Psoas muscle (tissue), 7 donors: ENCODE measurements at regions not wholly inside any gene's neighbourhood (a gene's known extent, or its start where the extent isn't known, plus 50 kb on each side); places are given as distances from the start of the nearest gene placed in this dataset.

Experiments
- ATAC-seq, 4 donors: fragments of 200-7000 bp; cut with Tn5 transposase; one replicate each; pipeline ENCODE4 v1.9.1; 2020; ENCODE audit warnings: moderate library complexity in 3 of 4, mild to moderate bottlenecking in 2 of 4
- DNase-seq, 2 donors: peaks; one replicate each; pipeline ENCODE4 v3.0.0-alpha.2; 2020
- H3K27ac ChIP-seq: fragments of 200-600 bp; one replicate; pipeline ENCODE4 v1.8.0; 2022
- H3K27me3 ChIP-seq, 3 donors: fragments of 200-600 bp in 1 of 3; one replicate each; pipeline versions ENCODE4 v1.6.1 to v1.8.0; 2013 to 2022; ENCODE audit warnings: low read length in 2 of 3, mild to moderate bottlenecking in 2 of 3, moderate library complexity in 1 of 3; ENCODE audit not compliant: insufficient read depth in 3 of 3
- H3K36me3 ChIP-seq, 2 donors: fragments of 200-600 bp in 1 of 2; one replicate each; pipeline versions ENCODE4 v1.6.1 to v1.8.0; 2013 to 2022; ENCODE audit warnings: low read depth in 1 of 2, mild to moderate bottlenecking in 1 of 2, moderate library complexity in 1 of 2; ENCODE audit not compliant: insufficient read depth in 1 of 2
- H3K4me1 ChIP-seq: fragments of 200-600 bp; one replicate; pipeline ENCODE4 v1.8.0; 2022
- H3K4me3 ChIP-seq: fragments of 200-600 bp; one replicate; pipeline ENCODE4 v1.8.0; 2022; ENCODE audit warnings: mild to moderate bottlenecking
- H3K9me3 ChIP-seq: fragments of 200-600 bp; one replicate; pipeline ENCODE4 v1.8.0; 2022
- WGBS, 3 donors: extraction: QIAGEN DNeasy Blood & Tissue Kit; methylation state at CpG; one replicate each; pipeline versions ENCODE4 v1.1.6 to v1.1.7; 2013; 5-methylcytosine and 5-hydroxymethylcytosine counted together
- intact Hi-C, 2 donors: fragments of 100-400 bp; cut with DNase I; formaldehyde crosslinking; loops; one replicate each; pipeline versions ENCODE4 v1.11.0 to v1.14.2; 2022
- TF ChIP-seq, protein P1 (sequence below): fragments of 200-600 bp; IDR thresholded peaks from one replicate; pipeline ENCODE4 v1.8.0; 2022; ENCODE audit warnings: antibody characterized with exemption
- donor health status: healthy with polysubstance abuse.
- donor health status: DM: no; HTN: no; CAD: no; lungs with moderate emphysema.
- donor health status: Bipolar disorder and iron deficiency.
- donor health status: healthy.
- donor health status: DM: yes; HTN: yes; CAD: no.
- donor health status: DM: no; HTN: no; CAD: no.
- donor health status: DM: yes; HTN: yes; CAD: no.

- Histone ChIP-seq H3K9me3 (no peaks in the 10 kb centered on the region), H3K4me1 (peaks cover 3% of the 10 kb centered on the region), H3K27me3 (no peaks in the 10 kb centered on the region), H3K36me3 (no peaks in the 10 kb centered on the region), H3K4me3 (no peak overlapping the region), H3K27ac (no peak overlapping the region)
- no peak for ATAC-seq
- intact Hi-C loops = no loop called here
- TF ChIP-seq, protein P1, sequence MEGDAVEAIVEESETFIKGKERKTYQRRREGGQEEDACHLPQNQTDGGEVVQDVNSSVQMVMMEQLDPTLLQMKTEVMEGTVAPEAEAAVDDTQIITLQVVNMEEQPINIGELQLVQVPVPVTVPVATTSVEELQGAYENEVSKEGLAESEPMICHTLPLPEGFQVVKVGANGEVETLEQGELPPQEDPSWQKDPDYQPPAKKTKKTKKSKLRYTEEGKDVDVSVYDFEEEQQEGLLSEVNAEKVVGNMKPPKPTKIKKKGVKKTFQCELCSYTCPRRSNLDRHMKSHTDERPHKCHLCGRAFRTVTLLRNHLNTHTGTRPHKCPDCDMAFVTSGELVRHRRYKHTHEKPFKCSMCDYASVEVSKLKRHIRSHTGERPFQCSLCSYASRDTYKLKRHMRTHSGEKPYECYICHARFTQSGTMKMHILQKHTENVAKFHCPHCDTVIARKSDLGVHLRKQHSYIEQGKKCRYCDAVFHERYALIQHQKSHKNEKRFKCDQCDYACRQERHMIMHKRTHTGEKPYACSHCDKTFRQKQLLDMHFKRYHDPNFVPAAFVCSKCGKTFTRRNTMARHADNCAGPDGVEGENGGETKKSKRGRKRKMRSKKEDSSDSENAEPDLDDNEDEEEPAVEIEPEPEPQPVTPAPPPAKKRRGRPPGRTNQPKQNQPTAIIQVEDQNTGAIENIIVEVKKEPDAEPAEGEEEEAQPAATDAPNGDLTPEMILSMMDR = no peak
- DNase-seq = peak in 1 of 2 donors; percentile 53
- WGBS, 3 donors = 87 to 92% (median 87%) methylated on average over 19 of the region's 19 CpGs
Observed at GRCh38 chr5:116763987-116764866, 189.6 kb upstream of the SEMA6A start.

DNA sequence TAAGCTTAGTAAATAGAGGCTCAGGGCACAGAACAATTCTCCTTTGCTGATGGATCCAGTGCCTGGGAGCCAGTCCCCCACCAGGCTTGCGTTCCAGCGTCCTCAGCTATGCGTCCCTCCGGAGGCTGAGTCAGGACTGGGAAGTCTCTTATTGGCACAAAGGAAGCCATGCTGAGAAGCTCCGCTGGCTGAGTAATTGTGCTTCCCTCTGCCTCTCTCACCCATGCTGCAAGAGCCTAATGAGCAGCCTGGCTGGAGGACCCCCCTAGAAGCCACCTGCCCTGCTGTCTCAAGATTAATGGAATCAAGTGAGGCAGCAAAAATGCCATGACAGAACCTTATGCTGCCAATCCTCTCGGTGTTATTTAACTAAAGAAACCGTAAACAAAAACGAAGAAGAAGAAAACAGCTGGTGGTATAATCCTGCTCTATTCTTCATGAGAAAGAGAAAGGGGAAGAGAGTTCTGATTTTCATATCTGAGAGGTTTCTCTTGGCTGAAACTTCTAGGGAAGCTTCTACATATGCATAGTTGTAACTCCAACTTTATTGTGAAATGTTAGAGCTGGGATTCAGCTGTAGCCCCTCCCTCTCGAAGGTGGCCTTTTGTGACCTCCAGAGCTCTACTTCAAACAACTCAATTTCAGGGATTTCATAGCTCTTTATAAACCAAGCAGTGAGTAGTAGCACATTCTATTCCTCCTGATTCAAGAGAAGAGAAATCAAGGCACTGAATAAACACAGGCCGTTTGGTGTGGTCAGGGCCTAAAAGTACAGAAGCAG lies 185.4 kb upstream of the SEMA6A start:
- TF ChIP-seq, protein P1 = no peak
- 29 to 48% (median 34%) methylated on average over 10 of the region's 10 CpGs for WGBS, 3 donors

DNA sequence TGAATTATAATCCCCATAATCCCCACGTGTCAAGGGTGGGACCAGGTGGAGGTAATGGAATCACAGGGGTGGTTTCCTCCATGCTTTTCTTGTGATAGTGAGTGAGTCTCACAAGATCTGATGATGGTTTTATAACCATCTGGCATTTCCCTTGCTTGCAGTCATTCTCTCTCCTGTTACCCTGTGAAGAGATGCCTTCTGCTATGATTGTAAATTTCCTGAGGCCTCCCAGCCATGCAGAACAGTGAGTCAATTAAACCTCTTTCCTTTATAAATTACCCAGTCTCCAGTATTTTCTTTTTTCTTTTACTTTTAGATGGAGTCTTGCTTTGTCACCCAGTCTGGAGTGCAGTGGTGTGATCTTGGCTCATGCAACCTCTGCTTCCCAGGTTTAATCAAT lies 182.7 kb upstream of the SEMA6A start:
- intact Hi-C loops = no loop called here
- Histone ChIP-seq H3K27ac (no peak overlapping the region), H3K9me3 (no peaks in the 10 kb centered on the region), H3K4me1 (peaks cover 3% of the 10 kb centered on the region), H3K27me3 (no peaks in the 10 kb centered on the region), H3K4me3 (no peak overlapping the region), H3K36me3 (no peaks in the 10 kb centered on the region)
- ATAC-seq = no peak
- 72 to 95% (median 86%) methylated on average over 1 of the region's 1 CpG for WGBS, 3 donors
- TF ChIP-seq, protein P1 = no peak
- no peak for DNase-seq

More for the DNA sequence above, 185.4 kb upstream of the SEMA6A start:
- DNase-seq (peak; percentile 31 to 76), ATAC-seq (peak; percentile 37 to 67 (median 50))
- H3K27me3 ChIP-seq = no peaks in the 10 kb centered on the region
- H3K9me3 ChIP-seq = no peaks in the 10 kb centered on the region
- no peaks in the 10 kb centered on the region for H3K36me3 ChIP-seq
- H3K4me3 ChIP-seq = no peak overlapping the region
- H3K27ac ChIP-seq = no peak overlapping the region
- H3K4me1 ChIP-seq = peaks cover 3% of the 10 kb centered on the region
- intact Hi-C loops = no loop called here

DNA sequence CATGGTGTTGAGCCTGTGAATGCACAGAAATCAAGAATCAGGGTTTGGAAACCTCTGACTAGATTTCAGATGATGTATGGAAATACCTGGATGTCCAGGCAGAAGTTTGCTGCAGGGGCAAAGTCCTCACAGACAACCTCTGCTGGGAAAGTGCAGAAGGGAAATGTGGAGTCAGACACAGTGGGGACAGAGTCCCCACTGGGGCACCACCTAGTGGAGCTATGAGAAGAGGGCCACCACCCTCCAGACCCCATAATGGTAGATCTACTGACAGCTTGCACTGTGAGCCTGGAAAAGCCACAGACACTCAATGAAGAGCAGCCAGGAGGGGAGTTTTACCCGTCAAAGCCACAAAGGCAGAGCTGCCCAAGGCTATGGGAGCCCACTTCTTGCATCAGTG lies 181.9 kb upstream of the SEMA6A start:
- Histone ChIP-seq H3K27me3 (no peaks in the 10 kb centered on the region), H3K4me3 (no peak overlapping the region), H3K9me3 (no peaks in the 10 kb centered on the region), H3K27ac (no peak overlapping the region), H3K4me1 (peaks cover 3% of the 10 kb centered on the region), H3K36me3 (no peaks in the 10 kb centered on the region)
- TF ChIP-seq, protein P1 = no peak
- 91 to 100% (median 100%) methylated on average over 1 of the region's 1 CpG for WGBS, 3 donors
- DNase-seq (no peak), ATAC-seq (no peak)
- intact Hi-C loops = no loop called here
